DND-41 (cell line): ENCODE measurements at regions not wholly inside any gene's neighbourhood (a gene's known extent, or its start where the extent isn't known, plus 50 kb on each side); places are given as distances from the start of the nearest gene placed in this dataset.

Experiments
- ATAC-seq: fragments of 200-7000 bp; cut with Tn5 transposase; 3 replicates; pipeline ENCODE4 v1.9.1; 2021; ENCODE audit warnings: low read depth; ENCODE audit not compliant: insufficient read depth
- DNase-seq: peaks from one replicate; pipeline ENCODE4 v3.0.0-alpha.2; 2020
- H2AFZ ChIP-seq: 2 replicates; pipeline ENCODE4 v1.6.0; 2012; ENCODE audit warnings: low read depth, low read length
- H3K27ac ChIP-seq: 2 replicates; pipeline ENCODE4 v1.5.1; 2012; ENCODE audit warnings: low read length, inconsistent platforms
- H3K27me3 ChIP-seq: fragments of 200-600 bp; sonication (generic); 2 replicates; pipeline ENCODE4 v1.6.0; 2012; ENCODE audit warnings: low read length, mild to moderate bottlenecking, inconsistent platforms; ENCODE audit not compliant: insufficient read depth, poor library complexity
- H3K36me3 ChIP-seq: 2 replicates; pipeline ENCODE4 v1.5.1; 2012; ENCODE audit warnings: low read length, inconsistent platforms; ENCODE audit not compliant: insufficient read depth
- H3K4me1 ChIP-seq: 2 replicates; pipeline ENCODE4 v1.5.1; 2012; ENCODE audit warnings: mild to moderate bottlenecking, low read length; ENCODE audit not compliant: insufficient read depth
- H3K4me2 ChIP-seq: 2 replicates; pipeline ENCODE4 v1.6.0; 2012; ENCODE audit warnings: mild to moderate bottlenecking, moderate library complexity, low read length, inconsistent platforms; ENCODE audit not compliant: insufficient read depth
- H3K4me3 ChIP-seq, 2 experiments: fragments of 200-600 bp in 1 of 2; shearing (Covaris generic) in 1 of 2; 2 replicates each; pipeline ENCODE4 v1.5.1; 2012 to 2016; ENCODE audit warnings: inconsistent platforms in 2 of 2, low read length in 2 of 2, mild to moderate bottlenecking in 2 of 2, low read depth in 1 of 2, moderate library complexity in 1 of 2
- H3K79me2 ChIP-seq: 2 replicates; pipeline ENCODE4 v1.6.0; 2012; ENCODE audit warnings: low read length, inconsistent platforms; ENCODE audit not compliant: insufficient read depth
- H3K9ac ChIP-seq: 2 replicates; pipeline ENCODE4 v1.6.0; 2012; ENCODE audit warnings: low read depth, mild to moderate bottlenecking, inconsistent platforms, low read length, moderate library complexity
- H3K9me3 ChIP-seq: 2 replicates; pipeline ENCODE4 v1.5.1; 2012; ENCODE audit warnings: low read length, moderate library complexity, mild to moderate bottlenecking, inconsistent platforms; ENCODE audit not compliant: insufficient read depth, severe bottlenecking
- H4K20me1 ChIP-seq: 2 replicates; pipeline ENCODE4 v1.6.0; 2012; ENCODE audit warnings: low read length; ENCODE audit not compliant: insufficient read depth
- CTCF ChIP-seq: IDR thresholded peaks from 2 replicates; pipeline ENCODE4 v1.5.1; 2012; ENCODE audit warnings: borderline replicate concordance, low read length, moderate library complexity, mild to moderate bottlenecking; ENCODE audit not compliant: poor library complexity, severe bottlenecking; ENCODE audit errors: extremely low read depth
- EZH2 ChIP-seq: IDR thresholded peaks from 3 replicates; pipeline ENCODE4 v1.6.1; 2012; ENCODE audit warnings: borderline replicate concordance, low read depth, mild to moderate bottlenecking, moderate library complexity, low read length, inconsistent platforms; ENCODE audit not compliant: severe bottlenecking

GRCh38 chr20:57023997-57024396, 242.4 kb downstream of the BMP7 start:
- Histone ChIP-seq H2AFZ (no peak overlapping the region), H3K4me2 (no peak overlapping the region), H3K79me2 (no peaks in the 10 kb centered on the region), H3K4me1 (no peaks in the 10 kb centered on the region), H3K9ac (no peak overlapping the region), H3K27me3 (peaks cover 4% of the 10 kb centered on the region), H3K36me3 (no peaks in the 10 kb centered on the region), H3K4me3 (no peak overlapping the region), H3K27ac (no peak overlapping the region), H3K9me3 (no peaks in the 10 kb centered on the region), H4K20me1 (no peaks in the 10 kb centered on the region)
- TF ChIP-seq CTCF (no peak), EZH2 (no peak)
- DNase-seq: no peak
- no peak for ATAC-seq

- TF ChIP-seq CTCF (no peak), EZH2 (no peak)
- Histone ChIP-seq H3K36me3 (no peaks in the 10 kb centered on the region), H3K79me2 (no peaks in the 10 kb centered on the region), H4K20me1 (no peaks in the 10 kb centered on the region), H3K4me2 (no peak overlapping the region), H3K4me1 (no peaks in the 10 kb centered on the region), H3K27me3 (peaks cover 4% of the 10 kb centered on the region), H2AFZ (no peak overlapping the region), H3K9ac (no peak overlapping the region), H3K4me3 (no peak overlapping the region), H3K9me3 (no peaks in the 10 kb centered on the region), H3K27ac (no peak overlapping the region)
- DNase-seq (no peak), ATAC-seq (no peak)
Observed at GRCh38 chr20:57024849-57025248, 241.6 kb downstream of the BMP7 start.

GRCh38 chr20:57025261-57025660, 241.2 kb downstream of the BMP7 start:
- no peak overlapping the region for H3K4me2 ChIP-seq
- no peak overlapping the region for H2AFZ ChIP-seq
- DNase-seq: no peak
- TF ChIP-seq EZH2: no peak
- no peak for TF ChIP-seq CTCF
- no peak for ATAC-seq
- H3K4me3 ChIP-seq: no peak overlapping the region
- H3K9me3 ChIP-seq: no peaks in the 10 kb centered on the region
- no peaks in the 10 kb centered on the region for H3K4me1 ChIP-seq
- H3K27ac ChIP-seq: no peak overlapping the region
- H3K36me3 ChIP-seq: no peaks in the 10 kb centered on the region
- no peaks in the 10 kb centered on the region for H4K20me1 ChIP-seq
- peaks cover 4% of the 10 kb centered on the region for H3K27me3 ChIP-seq
- no peaks in the 10 kb centered on the region for H3K79me2 ChIP-seq
- H3K9ac ChIP-seq: no peak overlapping the region

GRCh38 chr20:57025666-57026224, 240.7 kb downstream of the BMP7 start:
- no peak for DNase-seq
- H3K4me1 ChIP-seq: no peaks in the 10 kb centered on the region
- no peaks in the 10 kb centered on the region for H3K9me3 ChIP-seq
- H3K27ac ChIP-seq: no peak overlapping the region
- H3K9ac ChIP-seq: no peak overlapping the region
- no peak for ATAC-seq
- no peak overlapping the region for H2AFZ ChIP-seq
- no peaks in the 10 kb centered on the region for H4K20me1 ChIP-seq
- TF ChIP-seq CTCF: no peak
- TF ChIP-seq EZH2: no peak
- H3K27me3 ChIP-seq: peaks cover 4% of the 10 kb centered on the region
- H3K4me3 ChIP-seq: no peak overlapping the region
- H3K79me2 ChIP-seq: no peaks in the 10 kb centered on the region
- H3K4me2 ChIP-seq: no peak overlapping the region
- no peaks in the 10 kb centered on the region for H3K36me3 ChIP-seq
